ENCODE measurements at regions not wholly inside any gene's neighbourhood (a gene's known extent, or its start where the extent isn't known, plus 50 kb on each side); places are given as distances from the start of the nearest gene placed in this dataset.

DNA sequence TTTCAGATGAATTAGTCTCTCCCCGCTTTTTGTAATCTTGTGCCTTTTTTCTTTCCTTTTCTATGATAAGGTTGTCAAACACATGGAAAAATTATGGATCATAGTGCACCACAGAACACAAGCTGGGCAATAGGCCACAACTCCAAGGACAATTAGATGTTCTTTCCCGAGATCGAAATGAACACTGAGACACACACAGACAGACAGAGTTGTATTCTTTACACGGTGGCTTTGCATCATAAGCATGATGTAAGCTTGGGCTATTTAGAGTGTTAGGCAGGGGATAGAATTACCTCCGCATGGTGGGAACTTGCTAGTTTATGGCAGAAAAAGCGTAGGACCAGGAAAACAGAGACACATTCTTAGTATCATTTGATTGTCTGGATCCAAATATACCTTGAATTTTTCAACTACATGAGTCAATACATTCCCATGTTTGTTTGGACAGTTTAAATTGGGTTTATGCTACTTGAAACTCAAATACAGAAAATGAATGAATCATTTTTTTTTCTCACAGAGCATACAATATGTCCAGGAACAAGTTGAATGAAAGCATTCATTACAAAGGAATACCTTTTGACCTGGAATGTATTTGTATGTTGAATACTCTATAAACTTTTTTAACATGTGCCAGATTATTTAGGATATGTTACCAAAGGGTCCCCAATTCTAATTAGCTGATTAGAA is 1611.5 kb upstream of the TMEFF2 start:
- TF ChIP-seq, protein P1, sequence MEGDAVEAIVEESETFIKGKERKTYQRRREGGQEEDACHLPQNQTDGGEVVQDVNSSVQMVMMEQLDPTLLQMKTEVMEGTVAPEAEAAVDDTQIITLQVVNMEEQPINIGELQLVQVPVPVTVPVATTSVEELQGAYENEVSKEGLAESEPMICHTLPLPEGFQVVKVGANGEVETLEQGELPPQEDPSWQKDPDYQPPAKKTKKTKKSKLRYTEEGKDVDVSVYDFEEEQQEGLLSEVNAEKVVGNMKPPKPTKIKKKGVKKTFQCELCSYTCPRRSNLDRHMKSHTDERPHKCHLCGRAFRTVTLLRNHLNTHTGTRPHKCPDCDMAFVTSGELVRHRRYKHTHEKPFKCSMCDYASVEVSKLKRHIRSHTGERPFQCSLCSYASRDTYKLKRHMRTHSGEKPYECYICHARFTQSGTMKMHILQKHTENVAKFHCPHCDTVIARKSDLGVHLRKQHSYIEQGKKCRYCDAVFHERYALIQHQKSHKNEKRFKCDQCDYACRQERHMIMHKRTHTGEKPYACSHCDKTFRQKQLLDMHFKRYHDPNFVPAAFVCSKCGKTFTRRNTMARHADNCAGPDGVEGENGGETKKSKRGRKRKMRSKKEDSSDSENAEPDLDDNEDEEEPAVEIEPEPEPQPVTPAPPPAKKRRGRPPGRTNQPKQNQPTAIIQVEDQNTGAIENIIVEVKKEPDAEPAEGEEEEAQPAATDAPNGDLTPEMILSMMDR (IDR thresholded peaks at IDR 0.05; ENCODE audit: low read depth, low read length) = no peak
- no peak for TF ChIP-seq EZH2phosphoT487 (IDR thresholded peaks at IDR 0.05; ENCODE audit: low read depth)
